IMR-90 (cell line): ENCODE measurements at regions not wholly inside any gene's neighbourhood (a gene's known extent, or its start where the extent isn't known, plus 50 kb on each side); places are given as distances from the start of the nearest gene placed in this dataset.

Experiments used
- ATAC-seq: fragments of 200-7000 bp; cut with Tn5 transposase; 2 replicates; pipeline ENCODE4 v1.9.1; 2020; ENCODE audit warnings: low read depth, mild to moderate bottlenecking, moderate library complexity
- BruUV-seq: library from RNA; stranded (reverse); fragments of 400-500 nt; replicated peaks from 2 replicates; lab custom pipeline; 2021; lab: Mats Ljungman, UMichigan
- CTCF ChIA-PET: fragments of 300-600 bp; formaldehyde crosslinking; extraction: SDS; loops from one replicate; lab custom pipeline; 2021; ENCODE audit warnings: antibody characterized with exemption; lab: Yijun Ruan, JAX
- POLR2A ChIA-PET: fragments of 300-600 bp; sonication (Branson Sonifier 250); formaldehyde crosslinking; loops from one replicate; lab custom pipeline; 2022; ENCODE audit warnings: antibody characterized with exemption; ENCODE audit not compliant: unreplicated experiment; lab: Charles Lee
- DNase-seq: peaks from one replicate; pipeline ENCODE4 v3.0.0; 2013
- H2AFZ ChIP-seq: replicated peaks from 2 replicates; pipeline ENCODE3; 2013; ENCODE audit warnings: low read length, mild to moderate bottlenecking; ENCODE audit not compliant: poor library complexity
- H2AK5ac ChIP-seq: 2 replicates; pipeline ENCODE4 v1.6.1; 2013; ENCODE audit warnings: low read depth, low read length, inconsistent platforms
- H2AK9ac ChIP-seq: replicated peaks from 2 replicates; pipeline ENCODE3; 2013; ENCODE audit warnings: mild to moderate bottlenecking, low read depth, low read length, moderate library complexity; ENCODE audit not compliant: poor library complexity
- H2BK120ac ChIP-seq: 2 replicates; pipeline ENCODE4 v1.6.1; 2013; ENCODE audit warnings: low read depth, low read length, inconsistent platforms
- H2BK15ac ChIP-seq: 3 replicates; pipeline ENCODE4 v1.6.1; 2013; ENCODE audit warnings: low read depth, low read length, inconsistent platforms
- H2BK20ac ChIP-seq: 2 replicates; pipeline ENCODE4 v1.6.1; 2013; ENCODE audit warnings: low read depth, mild to moderate bottlenecking, inconsistent platforms, low read length, moderate library complexity
- H2BK5ac ChIP-seq: 2 replicates; pipeline ENCODE4 v1.6.1; 2013; ENCODE audit warnings: mild to moderate bottlenecking, low read depth, low read length, inconsistent platforms; ENCODE audit not compliant: poor library complexity, severe bottlenecking
- H3K14ac ChIP-seq: replicated peaks from 2 replicates; pipeline ENCODE4 v1.6.1; 2013; ENCODE audit warnings: low read depth, low read length, inconsistent platforms
- H3K18ac ChIP-seq: 2 replicates; pipeline ENCODE4 v1.6.1; 2013; ENCODE audit warnings: low read depth, low read length, control low read depth
- H3K23ac ChIP-seq: 2 replicates; pipeline ENCODE4 v1.6.1; 2013; ENCODE audit warnings: low read depth, low read length, inconsistent platforms
- H3K27ac ChIP-seq: 2 replicates; pipeline ENCODE4 v1.5.1; 2013; ENCODE audit warnings: mild to moderate bottlenecking, control low read depth, low read length; ENCODE audit not compliant: insufficient read depth
- H3K27me3 ChIP-seq: 2 replicates; pipeline ENCODE4 v1.6.1; 2013; ENCODE audit warnings: low read length; ENCODE audit not compliant: control insufficient read depth, insufficient read depth
- H3K36me3 ChIP-seq: 2 replicates; pipeline ENCODE4 v1.6.1; 2013; ENCODE audit warnings: low read length, mixed read lengths; ENCODE audit not compliant: control insufficient read depth, insufficient read depth
- H3K4ac ChIP-seq: 2 replicates; pipeline ENCODE4 v1.6.1; 2013; ENCODE audit warnings: low read depth, low read length, inconsistent platforms
- H3K4me1 ChIP-seq: 2 replicates; pipeline ENCODE4 v1.6.1; 2013; ENCODE audit warnings: low read length, mixed read lengths; ENCODE audit not compliant: control insufficient read depth, insufficient read depth
- H3K4me2 ChIP-seq: 2 replicates; pipeline ENCODE4 v1.6.1; 2013; ENCODE audit warnings: low read depth, mild to moderate bottlenecking, control low read depth, low read length, moderate library complexity
- H3K4me3 ChIP-seq: 2 replicates; pipeline ENCODE4 v1.5.1; 2013; ENCODE audit warnings: low read depth, mild to moderate bottlenecking, control low read depth, low read length, moderate library complexity; ENCODE audit not compliant: insufficient read depth
- H3K56ac ChIP-seq: 2 replicates; pipeline ENCODE4 v1.6.1; 2013; ENCODE audit warnings: low read length, inconsistent platforms; ENCODE audit not compliant: insufficient read depth; ENCODE audit errors: extremely low read depth
- H3K79me1 ChIP-seq, 2 experiments: 2 replicates each; pipeline ENCODE4 v1.6.1; 2013; ENCODE audit warnings: low read length in 2 of 2, inconsistent platforms in 1 of 2, low read depth in 1 of 2
- H3K9ac ChIP-seq: 2 replicates; pipeline ENCODE4 v1.6.1; 2013; ENCODE audit warnings: low read depth, low read length, control low read depth
- H3K9me1 ChIP-seq: 2 replicates; pipeline ENCODE4 v1.6.1; 2013; ENCODE audit warnings: low read length, inconsistent platforms; ENCODE audit not compliant: insufficient read depth
- H3K9me3 ChIP-seq: 2 replicates; pipeline ENCODE4 v1.6.1; 2013; ENCODE audit warnings: low read length; ENCODE audit not compliant: control insufficient read depth, insufficient read depth
- H4K20me1 ChIP-seq: 2 replicates; pipeline ENCODE4 v1.6.1; 2013; ENCODE audit warnings: low read length, inconsistent platforms; ENCODE audit not compliant: insufficient read depth
- H4K5ac ChIP-seq: 2 replicates; pipeline ENCODE4 v1.6.1; 2013; ENCODE audit warnings: mild to moderate bottlenecking, low read depth, low read length, control low read depth
- H4K8ac ChIP-seq, 2 experiments: 2 replicates each; pipeline ENCODE4 v1.6.1; 2013; ENCODE audit warnings: low read depth in 2 of 2, low read length in 2 of 2, control low read depth in 1 of 2, inconsistent platforms in 1 of 2
- H4K91ac ChIP-seq: 2 replicates; pipeline ENCODE4 v1.6.1; 2013; ENCODE audit warnings: low read depth, low read length, inconsistent platforms; ENCODE audit not compliant: insufficient read depth
- SMC3 ChIP-seq: fragments of 150-350 bp; IDR thresholded peaks from 2 replicates; pipeline ENCODE4 v1.6.1; 2016; ENCODE audit warnings: low read depth, mild to moderate bottlenecking, antibody characterized with exemption, low read length, moderate library complexity
- WGBS, 2 experiments: methylation state at CpG; one replicate each; pipeline versions ENCODE4 v1.1.5 to v1.1.7; 2013; ENCODE audit warnings: missing lambda C conversion rate in 2 of 2; ENCODE audit not compliant: insufficient read length in 1 of 2; ENCODE audit errors: extremely low coverage in 2 of 2; 5-methylcytosine and 5-hydroxymethylcytosine counted together
- dilution Hi-C: fragments of 300-500 bp; cut with HindIII; formaldehyde crosslinking; loops from one replicate; pipeline ENCODE4 v1.14.3; 2018; ENCODE audit warnings: low sequenced_read_pairs; ENCODE audit not compliant: unreplicated experiment
- in situ Hi-C: fragments of 300-500 bp; cut with MboI; formaldehyde crosslinking; loops from 3 replicates; pipeline ENCODE4 v1.14.3; 2019; ENCODE audit warnings: low sequenced_read_pairs, inconsistent platforms, mixed read lengths
- intact Hi-C: fragments of 100-400 bp; cut with micrococcal nuclease; formaldehyde crosslinking; loops from 2 replicates; pipeline ENCODE4 v1.10.0; 2022

GRCh38 chr4:160652790-160653189 is 1511.0 kb downstream of the FSTL5 start:
- no peak overlapping the region for H3K23ac ChIP-seq
- H4K5ac ChIP-seq = no peak overlapping the region
- H2BK120ac ChIP-seq = no peak overlapping the region
- H3K4me3 ChIP-seq = no peak overlapping the region
- no peak overlapping the region for H2AFZ ChIP-seq
- dilution Hi-C loops (no loop called here), in situ Hi-C loops (no loop called here), intact Hi-C loops (no loop called here)
- no peak overlapping the region for H3K18ac ChIP-seq
- DNase-seq = no peak
- no peaks in the 10 kb centered on the region for H3K9me1 ChIP-seq
- H3K4me2 ChIP-seq = no peak overlapping the region
- H3K4me1 ChIP-seq = no peaks in the 10 kb centered on the region
- no peak overlapping the region for H2BK15ac ChIP-seq
- no peaks in the 10 kb centered on the region for H3K9me3 ChIP-seq
- no peak overlapping the region for H4K91ac ChIP-seq
- H3K27ac ChIP-seq = no peak overlapping the region
- H3K14ac ChIP-seq = no peak overlapping the region
- H3K56ac ChIP-seq = no peak overlapping the region
- H2AK5ac ChIP-seq = no peak overlapping the region
- H3K79me1 ChIP-seq = no peaks in the 10 kb centered on the region
- no peak overlapping the region for H2BK20ac ChIP-seq
- no peaks in the 10 kb centered on the region for H3K27me3 ChIP-seq
- H3K9ac ChIP-seq = no peak overlapping the region
- no peak overlapping the region for H2AK9ac ChIP-seq
- H3K36me3 ChIP-seq = no peaks in the 10 kb centered on the region
- H2BK5ac ChIP-seq = no peak overlapping the region
- ATAC-seq = no peak
- TF ChIP-seq SMC3 = no peak
- ChIA-PET POLR2A (no interaction called here), CTCF (no interaction called here)
- no CpG with 5 or more reads among the region's 3 CpGs for WGBS, 2 experiments
- no peak overlapping the region for H3K4ac ChIP-seq
- no TSS peak for BruUV-seq
- no peaks in the 10 kb centered on the region for H4K20me1 ChIP-seq
- H4K8ac ChIP-seq = no peak overlapping the region
